ENCODE measurements at regions not wholly inside any gene's neighbourhood (a gene's known extent, or its start where the extent isn't known, plus 50 kb on each side); places are given as distances from the start of the nearest gene placed in this dataset.

GRCh38 chr10:20350509-20350908, 534.3 kb downstream of the PLXDC2 start:
- Histone ChIP-seq H3K27me3 (no peaks in the 10 kb centered on the region), H3K4me3 (no peak overlapping the region), H3K4me1 (no peaks in the 10 kb centered on the region), H3K36me3 (no peaks in the 10 kb centered on the region), H3K9me3 (no peaks in the 10 kb centered on the region), H3K27ac (no peak overlapping the region)
- 100% methylated on average over 1 to 2 of the region's 2 CpGs for WGBS, 2 donors (ENCODE audit: low coverage in 1 of 2)
- ATAC-seq = no peak
- TF ChIP-seq POLR2A (IDR thresholded peaks at IDR 0.05) = no peak
- TF ChIP-seq POLR2AphosphoS5 (IDR thresholded peaks at IDR 0.05) = no peak
- TF ChIP-seq CTCF (IDR thresholded peaks at IDR 0.05) = no peak
- no peak for TF ChIP-seq EP300 (IDR thresholded peaks at IDR 0.05)

GRCh38 chr10:20343036-20343435, 526.8 kb downstream of the PLXDC2 start:
- H3K27me3 ChIP-seq = no peaks in the 10 kb centered on the region
- peaks cover 0 to 8% (median 0%) of the 10 kb centered on the region in 3 donors for H3K4me1 ChIP-seq
- H3K36me3 ChIP-seq = no peaks in the 10 kb centered on the region
- no peak overlapping the region for H3K4me3 ChIP-seq
- 26 to 27% methylated on average over 3 of the region's 3 CpGs for WGBS, 2 donors (ENCODE audit: low coverage in 1 of 2)
- peaks cover 0 to 4% (median 0%) of the 10 kb centered on the region in 3 donors for H3K9me3 ChIP-seq
- no peak for TF ChIP-seq EP300 (IDR thresholded peaks at IDR 0.05)
- no peak for TF ChIP-seq POLR2AphosphoS5 (IDR thresholded peaks at IDR 0.05)
- TF ChIP-seq CTCF (IDR thresholded peaks at IDR 0.05) = no peak
- no peak for TF ChIP-seq POLR2A (IDR thresholded peaks at IDR 0.05)
- no peak for ATAC-seq
- H3K27ac ChIP-seq = no peak overlapping the region

Small RNAs in the stretch of these regions (small RNA-seq; reads per million reads assigned to genes)
- gene AL590032.1 = 0 reads per million in 4 donors
- gene MIR4675 = 0 reads per million in 4 donors

Measured in gastroesophageal sphincter (tissue), 4 donors.